Gastrocnemius medialis (tissue), 4 donors: ENCODE measurements at regions not wholly inside any gene's neighbourhood (a gene's known extent, or its start where the extent isn't known, plus 50 kb on each side); places are given as distances from the start of the nearest gene placed in this dataset.
"Not testable (repeated sequence)": the region's sequence is repeated elsewhere in the genome, so short reads cannot be mapped to it uniquely, and the experiment has no call there.

Experiments
- POLR2A ChIP-seq, 2 donors: fragments of 450-650 bp; IDR thresholded peaks; one replicate each; pipeline ENCODE4 v1.6.1; 2017; ENCODE audit warnings: antibody characterized with exemption in 2 of 2, mild to moderate bottlenecking in 2 of 2, moderate library complexity in 2 of 2
- TF ChIP-seq, protein P1 (sequence below), 5 experiments: fragments of 450-650 bp in 3 of 5; fragments of 200-600 bp in 2 of 5; sonication (generic) in 2 of 5; IDR thresholded peaks in 4 of 5; conservative IDR thresholded peaks in 1 of 5; 1 replicate in 4 of 5; 2 replicates in 1 of 5; pipeline ENCODE4 v1.5.1; 2016 to 2019; ENCODE audit warnings: antibody characterized with exemption in 5 of 5, mild to moderate bottlenecking in 3 of 5, moderate library complexity in 3 of 5

DNA sequence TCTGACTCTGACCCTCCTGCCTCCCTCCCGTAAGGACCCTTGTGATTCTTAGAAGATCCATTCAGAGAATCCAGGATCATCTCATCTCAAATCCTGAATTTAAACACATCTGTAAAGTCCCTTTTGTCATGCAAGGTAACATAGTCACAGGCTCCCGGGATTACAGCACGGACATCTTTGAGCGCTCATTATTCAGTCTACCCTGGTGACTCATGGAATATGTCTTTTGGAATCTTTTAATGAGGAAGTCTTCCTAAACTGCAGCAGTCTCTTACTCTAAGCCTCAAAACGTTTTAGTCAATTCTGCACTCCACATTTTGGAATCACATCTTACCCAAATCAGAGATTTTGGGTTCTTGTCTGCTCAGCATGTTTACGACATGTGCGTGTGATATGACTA is 198.5 kb upstream of the IRF2BP2 start:
- TF ChIP-seq, protein P1, sequence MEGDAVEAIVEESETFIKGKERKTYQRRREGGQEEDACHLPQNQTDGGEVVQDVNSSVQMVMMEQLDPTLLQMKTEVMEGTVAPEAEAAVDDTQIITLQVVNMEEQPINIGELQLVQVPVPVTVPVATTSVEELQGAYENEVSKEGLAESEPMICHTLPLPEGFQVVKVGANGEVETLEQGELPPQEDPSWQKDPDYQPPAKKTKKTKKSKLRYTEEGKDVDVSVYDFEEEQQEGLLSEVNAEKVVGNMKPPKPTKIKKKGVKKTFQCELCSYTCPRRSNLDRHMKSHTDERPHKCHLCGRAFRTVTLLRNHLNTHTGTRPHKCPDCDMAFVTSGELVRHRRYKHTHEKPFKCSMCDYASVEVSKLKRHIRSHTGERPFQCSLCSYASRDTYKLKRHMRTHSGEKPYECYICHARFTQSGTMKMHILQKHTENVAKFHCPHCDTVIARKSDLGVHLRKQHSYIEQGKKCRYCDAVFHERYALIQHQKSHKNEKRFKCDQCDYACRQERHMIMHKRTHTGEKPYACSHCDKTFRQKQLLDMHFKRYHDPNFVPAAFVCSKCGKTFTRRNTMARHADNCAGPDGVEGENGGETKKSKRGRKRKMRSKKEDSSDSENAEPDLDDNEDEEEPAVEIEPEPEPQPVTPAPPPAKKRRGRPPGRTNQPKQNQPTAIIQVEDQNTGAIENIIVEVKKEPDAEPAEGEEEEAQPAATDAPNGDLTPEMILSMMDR (IDR thresholded peaks at IDR 0.05 in 4 of 5, conservative IDR thresholded peaks at IDR 0.05 in 1 of 5), result not testable (repeated sequence)
- not testable (repeated sequence) for TF ChIP-seq POLR2A (IDR thresholded peaks at IDR 0.05)
